NCI-H187 (cell line): ENCODE measurements at regions not wholly inside any gene's neighbourhood (a gene's known extent, or its start where the extent isn't known, plus 50 kb on each side); places are given as distances from the start of the nearest gene placed in this dataset.
A peak's percentile ranks its signal among the peaks of the same experiment; 100 is the strongest.
"Not testable (repeated sequence)": the region's sequence is repeated elsewhere in the genome, so short reads cannot be mapped to it uniquely, and the experiment has no call there.

Experiments
- DNase-seq, 2 experiments: peaks; one replicate each; lab custom pipeline; 2025; lab: John Stamatoyannopoulos, UW

DNA sequence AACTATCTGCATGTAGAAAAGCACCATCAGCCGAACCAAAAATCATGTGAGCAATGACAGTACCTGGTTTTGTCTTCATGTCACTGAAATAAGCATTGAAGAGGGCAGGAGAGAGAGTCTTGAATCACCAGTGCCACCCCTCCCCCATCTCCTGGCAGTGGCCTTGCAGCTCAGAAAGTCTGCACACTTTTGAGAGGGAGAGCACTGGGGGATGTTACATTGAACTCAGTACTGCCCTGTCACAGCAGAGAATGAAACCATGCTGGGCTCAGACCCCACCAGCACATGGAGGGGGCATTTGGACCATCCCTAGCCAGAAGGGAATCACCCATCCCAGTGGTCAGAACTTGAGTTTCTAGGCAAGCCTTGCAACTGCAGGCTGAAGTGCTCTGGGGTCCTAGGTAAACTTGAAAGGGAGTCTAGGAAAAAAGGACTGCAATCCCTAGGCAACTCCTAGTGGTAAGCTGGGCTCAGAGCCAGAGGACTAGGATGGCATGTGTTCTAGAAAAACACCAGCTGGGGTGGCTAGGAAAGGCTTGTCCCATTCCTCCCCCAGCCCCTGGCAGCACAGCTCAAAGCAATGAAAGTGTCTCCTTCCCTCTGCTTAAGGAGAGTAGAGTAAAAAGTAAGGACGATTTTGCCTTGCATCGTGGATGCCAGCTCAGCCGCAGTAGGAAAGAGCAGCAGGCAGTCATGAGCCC lies 259.9 kb upstream of the MYT1L start:
- no peak for DNase-seq

DNA sequence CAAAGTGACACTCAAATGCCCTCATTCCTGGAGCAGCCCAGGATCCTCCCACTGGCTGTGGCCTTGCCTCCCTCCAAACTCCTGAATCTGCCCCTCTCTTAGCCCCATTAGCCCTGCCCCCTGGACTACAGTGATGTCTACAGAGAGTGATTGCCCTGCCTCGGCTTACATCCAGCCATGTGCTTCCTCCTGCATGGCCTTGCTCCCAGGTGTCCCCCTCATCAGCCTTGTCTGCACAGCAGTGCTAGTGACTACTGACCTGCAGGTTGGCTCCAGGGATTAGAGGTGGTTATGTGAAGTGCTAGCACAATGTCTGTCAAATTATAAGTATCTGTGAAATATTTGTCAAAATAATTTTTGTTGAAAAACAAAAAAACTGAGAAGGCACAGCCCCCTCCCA lies 259.1 kb upstream of the MYT1L start:
- DNase-seq, result no peak

DNA sequence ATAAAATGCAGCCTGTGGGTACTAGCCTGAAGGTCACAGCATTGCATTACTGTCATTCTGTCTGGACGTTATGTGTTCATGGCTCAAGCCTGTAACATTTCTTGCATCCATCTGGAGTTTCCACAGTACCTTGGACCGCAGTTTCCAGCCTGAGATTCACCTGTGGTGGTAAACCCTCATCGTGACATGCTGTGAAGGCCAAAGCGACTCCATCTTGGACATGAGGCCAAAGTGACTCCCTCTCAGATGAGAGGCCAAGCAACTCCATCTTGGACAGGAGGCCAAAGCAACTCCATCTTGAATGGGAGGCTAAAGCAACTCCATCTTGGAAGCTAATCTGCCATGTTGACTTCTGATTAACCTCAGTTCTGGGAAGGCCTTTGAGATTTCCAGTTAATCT lies 257.7 kb upstream of the MYT1L start:
- no peak for DNase-seq

DNA sequence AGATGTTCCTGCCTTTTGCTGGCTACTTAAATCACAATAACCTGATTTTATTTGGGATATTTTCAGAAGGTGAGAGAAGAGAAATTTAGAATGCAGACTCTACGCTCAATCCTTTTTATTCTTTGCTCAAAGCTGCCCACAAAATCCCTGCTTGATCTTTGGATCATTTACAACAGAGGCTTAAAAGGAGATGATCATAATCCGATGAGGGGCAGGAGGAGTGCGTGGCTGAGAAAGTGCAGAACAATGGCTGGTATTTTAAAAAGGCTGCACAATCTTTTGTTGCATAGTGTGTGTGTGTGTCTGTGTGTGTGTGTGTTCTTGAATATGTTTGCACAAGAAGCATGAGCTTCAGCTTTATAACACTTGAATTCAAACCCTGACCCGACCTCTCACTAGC lies 256.3 kb upstream of the MYT1L start:
- DNase-seq, result no peak

DNA sequence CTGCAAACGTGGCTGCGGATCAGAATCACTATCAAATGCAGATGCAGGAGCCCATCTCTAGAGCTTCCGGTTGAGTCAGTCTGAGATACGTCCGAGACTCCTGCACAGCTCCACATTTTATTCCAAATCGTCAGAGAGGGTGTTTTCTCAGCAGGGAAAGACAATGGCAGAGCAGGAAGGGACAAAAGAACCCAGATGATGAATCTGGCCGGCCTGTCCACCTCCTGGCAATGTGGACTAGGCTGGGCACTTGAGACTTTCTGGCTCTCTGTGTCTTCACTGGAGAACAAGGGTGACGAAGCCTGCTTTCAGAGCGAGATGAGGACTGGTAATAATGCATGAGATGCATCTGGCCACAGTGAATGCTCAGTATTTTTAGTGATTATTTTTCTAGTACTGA lies 255.9 kb upstream of the MYT1L start:
- DNase-seq, result no peak

DNA sequence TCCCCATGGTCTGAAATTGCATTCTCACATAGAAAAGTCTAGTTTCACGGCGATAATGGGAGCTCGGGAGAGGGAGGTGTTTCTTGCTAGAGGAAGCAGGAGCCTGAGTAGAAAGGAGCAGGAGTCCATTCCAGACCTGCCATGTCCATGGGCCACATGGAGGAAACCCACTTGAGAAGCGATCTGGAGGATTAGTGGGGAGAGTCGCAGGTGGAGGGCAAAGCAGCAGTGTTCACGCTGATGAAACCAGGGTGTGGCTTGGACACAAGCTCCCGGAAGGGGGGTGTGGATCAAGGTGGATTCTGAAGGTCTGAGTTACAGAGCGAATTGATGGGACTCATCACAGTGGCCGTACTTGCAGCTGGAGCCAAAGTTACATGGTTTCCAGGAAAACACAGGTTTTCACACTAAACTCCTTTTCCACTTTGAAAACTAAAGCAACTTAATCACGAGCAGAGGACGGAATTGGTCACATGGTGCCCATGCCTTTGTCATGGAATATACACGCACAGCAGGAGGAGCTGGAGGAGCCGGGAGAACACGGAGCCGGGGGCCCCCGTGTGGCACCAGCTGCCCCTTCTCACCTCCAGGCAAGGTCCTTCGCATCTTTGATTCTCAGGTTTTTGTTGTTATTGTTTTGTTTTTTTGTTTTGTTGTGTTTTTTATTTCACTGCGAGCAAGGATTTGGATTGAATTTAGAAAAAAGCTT lies 255.1 kb upstream of the MYT1L start:
- no peak for DNase-seq

DNA sequence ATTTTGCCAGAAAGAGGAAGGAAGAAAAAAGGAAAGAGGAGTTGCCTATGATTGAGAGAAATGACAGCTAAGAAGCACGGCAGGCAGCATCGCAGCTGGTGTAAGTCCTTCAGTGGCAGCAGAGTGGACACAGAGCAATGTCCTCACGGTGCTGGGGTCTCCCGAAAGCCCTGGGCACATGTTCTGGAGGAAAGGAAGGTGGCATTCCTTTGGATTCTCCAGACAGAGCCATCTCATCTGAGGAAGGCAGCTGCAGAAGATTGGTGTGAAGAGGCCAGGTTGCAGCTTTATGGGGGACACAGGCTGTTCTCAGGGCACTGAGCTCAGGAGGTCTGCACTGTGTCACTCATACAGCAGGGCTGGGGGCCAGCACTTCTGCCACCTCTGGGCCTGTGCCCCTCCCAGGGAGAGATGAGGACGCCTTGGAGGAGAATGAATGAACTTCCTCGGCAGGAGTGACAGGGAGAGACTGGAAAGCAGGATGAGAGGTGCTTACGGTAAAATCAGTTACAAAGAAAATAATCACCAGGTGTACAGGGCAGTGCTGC lies 252.0 kb upstream of the MYT1L start:
- DNase-seq, result no peak

DNA sequence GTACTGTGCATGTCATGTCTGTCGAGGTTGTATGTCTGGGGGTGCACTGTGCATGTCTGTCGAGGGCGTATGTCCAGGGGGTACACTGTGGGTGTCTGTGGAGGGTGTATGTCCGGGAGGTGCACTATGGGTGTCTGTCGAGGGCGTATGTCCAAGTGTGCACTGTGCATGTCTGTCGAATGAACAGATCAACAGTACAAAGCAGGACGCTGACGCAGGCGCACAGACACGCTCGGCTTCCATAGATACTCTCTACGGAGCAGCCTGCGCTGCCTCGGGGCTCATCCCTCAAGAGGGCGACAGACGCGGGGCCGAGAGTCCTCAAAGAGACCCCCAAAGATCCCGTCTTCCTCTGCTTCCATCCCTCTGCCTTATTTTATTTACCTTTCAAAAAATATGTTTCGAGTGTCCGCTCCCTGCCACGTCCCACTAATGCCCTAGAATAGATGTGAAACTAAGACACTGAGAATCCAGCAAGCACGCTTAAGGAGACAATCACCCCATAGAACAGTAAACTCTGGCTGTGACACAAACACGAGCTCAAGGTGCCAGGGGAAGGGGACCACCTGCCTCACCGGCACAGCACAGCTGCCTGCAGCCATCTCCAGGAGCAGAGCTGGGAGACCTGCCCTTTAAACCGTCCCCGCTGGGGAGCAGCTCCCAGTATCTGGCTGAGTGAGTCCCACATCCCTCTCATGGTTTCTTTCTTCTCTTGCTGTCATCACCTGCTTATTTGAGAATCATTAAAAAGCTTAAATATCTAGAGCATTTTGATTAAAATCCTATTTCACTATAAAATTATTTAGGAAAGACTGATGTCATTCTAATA lies 250.5 kb upstream of the MYT1L start:
- no peak for DNase-seq

DNA sequence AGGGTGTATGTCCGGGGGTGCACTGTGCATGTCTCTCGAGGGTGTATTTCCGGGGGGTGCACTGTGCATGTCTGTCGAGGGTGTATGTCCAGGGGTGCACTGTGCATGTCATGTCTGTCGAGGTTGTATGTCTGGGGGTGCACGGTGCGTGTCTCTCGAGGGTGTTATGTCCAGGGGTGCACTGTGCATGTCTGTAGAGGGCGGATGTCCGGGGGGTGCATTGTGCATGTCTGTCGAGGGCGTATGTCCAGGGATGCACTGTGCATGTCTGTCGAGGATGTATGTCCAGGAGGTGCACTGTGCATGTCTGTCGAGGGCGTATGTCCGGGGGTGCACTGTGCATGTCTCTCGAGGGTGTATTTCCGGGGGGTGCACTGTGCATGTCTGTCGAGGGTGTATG lies 249.8 kb upstream of the MYT1L start:
- DNase-seq, result not testable (repeated sequence)

DNA sequence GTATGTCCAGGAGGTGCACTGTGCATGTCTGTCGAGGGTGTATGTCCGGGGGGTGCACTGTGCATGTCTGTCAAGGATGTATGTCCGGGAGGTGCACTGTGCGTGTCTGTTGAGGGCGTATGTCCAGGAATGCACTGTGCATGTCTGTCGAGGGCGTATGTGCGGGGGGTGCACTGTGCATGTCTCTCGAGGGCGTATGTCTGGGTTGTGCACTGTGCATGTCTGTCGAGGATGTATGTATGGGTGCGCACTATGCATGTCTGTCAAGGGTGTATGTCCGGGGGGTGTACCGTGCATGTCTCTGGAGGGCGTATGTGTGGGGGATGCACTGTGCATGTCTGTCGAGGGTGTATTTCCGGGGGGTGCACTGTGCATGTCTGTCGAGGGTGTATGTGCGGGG lies 249.3 kb upstream of the MYT1L start:
- DNase-seq, result no peak

DNA sequence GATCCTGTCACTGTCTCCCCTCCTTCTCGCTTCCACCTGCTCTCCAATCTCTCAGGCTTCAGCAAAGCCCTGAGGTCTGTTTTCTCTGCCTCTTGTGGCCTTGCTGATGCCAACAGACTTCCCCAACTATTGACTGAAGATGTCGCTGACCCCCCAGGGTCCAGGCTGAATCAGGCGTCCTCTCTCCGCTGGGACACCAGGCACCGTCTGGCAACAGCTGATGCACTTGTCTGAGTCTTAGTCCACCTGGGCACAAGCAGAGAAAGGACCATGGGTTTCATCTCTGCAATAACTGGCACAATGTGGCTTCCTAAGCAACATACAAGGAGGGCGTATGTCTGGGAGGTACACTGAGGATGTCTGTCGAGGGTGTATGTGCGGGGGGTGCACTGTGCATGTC lies 248.7 kb upstream of the MYT1L start:
- DNase-seq, result no peak

DNA sequence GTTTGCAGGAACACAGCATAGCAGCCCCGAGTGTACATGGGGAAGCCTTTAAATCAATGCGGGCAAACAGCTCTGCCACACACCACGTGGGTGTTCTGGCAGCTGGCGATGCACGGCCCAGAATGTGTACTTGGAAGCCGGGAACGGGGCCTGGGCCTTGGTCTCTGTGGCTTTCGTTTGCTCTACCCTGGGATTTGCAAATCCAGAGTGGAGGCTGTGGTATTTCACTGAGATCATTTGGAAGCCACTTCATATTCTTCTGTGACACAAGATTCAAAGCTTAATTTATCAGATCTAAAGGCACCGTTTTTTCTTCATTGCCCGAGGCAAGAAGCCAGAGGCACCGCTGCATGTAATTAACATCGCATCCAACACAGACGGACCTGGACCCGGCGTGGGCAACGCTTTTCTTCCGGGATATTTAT lies 246.3 kb upstream of the MYT1L start:
- DNase-seq, result peak in 1 of 2 experiments; percentile 27

DNA sequence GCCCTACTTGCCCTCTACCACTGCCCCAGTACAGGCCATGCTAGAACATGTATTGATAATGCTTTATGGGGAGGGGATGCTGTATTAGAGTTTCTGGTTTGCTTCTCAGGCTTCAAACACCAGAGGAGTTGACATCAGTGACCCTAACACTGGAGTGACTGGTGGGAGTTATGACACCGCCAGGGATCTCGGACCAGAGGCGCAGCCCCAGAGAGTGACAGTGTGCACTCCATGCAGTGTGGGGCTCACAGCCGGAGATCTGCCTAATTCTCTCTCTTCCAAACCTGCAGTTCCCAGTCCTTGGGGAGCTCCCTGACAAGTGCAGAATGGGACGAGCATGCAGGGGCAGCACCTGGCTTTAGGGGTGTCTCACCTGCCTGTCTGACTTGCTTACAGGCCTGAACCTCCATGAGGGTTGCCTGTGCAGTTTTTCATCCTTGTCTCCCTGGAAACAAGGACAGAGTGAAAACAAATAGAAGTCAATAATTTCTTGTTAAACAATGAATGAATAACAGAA lies 244.9 kb upstream of the MYT1L start:
- no peak for DNase-seq

DNA sequence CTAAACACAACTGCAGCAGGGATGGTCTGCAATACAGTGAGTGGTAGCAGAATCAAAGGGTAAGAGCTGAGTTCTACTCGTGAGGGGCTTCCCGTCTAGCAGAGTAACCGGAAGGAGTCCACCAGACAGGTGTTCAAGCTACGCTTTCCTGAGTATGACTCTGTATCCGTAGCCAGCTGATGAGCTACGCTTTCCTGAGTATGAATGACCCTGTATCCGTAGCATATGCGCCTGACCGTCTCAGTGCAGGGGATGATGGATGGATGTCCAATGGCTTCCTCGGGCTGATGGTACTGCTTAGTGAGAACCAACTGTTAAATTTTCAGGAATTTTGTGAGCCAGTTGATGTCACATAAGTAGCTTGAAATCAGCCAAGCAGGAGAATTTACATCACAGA lies 244.1 kb upstream of the MYT1L start:
- no peak for DNase-seq

DNA sequence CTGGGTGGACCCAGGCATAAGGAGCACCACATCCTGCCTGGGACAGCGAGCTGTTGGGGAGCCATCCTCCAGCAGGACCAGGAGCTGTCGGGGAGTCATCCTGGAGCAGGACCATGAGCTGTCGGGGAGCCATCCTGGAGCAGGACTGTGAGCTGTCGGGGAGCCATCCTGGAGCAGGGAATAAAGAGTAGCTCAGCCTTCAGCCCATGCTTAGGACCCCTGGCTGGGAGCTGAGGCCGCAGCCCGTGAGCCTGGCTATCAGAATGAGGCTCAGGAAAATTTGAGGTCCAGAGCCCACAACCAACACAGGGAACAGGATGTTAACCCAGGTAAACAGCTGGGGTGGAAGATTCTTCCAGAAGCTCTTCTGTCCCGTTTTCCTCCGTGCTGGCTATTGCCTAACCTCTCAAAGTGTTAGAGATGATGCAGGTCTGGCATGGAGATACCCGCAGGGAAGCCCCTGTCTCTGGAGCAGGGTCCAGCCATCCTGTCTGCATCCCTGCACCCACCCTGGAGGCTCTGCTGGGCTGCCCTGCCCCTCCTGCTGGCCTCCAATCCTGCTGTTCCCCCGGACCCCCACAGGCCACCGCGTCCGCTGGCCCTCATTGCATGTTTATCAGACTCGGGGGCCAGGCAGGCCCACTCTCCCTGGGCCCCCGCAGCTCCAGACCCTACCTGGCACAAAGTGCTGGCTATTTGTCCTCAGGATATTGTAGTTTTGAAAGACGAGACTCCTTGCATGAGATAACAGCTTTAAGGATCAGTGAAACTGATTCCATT lies 243.5 kb upstream of the MYT1L start:
- DNase-seq, result no peak

DNA sequence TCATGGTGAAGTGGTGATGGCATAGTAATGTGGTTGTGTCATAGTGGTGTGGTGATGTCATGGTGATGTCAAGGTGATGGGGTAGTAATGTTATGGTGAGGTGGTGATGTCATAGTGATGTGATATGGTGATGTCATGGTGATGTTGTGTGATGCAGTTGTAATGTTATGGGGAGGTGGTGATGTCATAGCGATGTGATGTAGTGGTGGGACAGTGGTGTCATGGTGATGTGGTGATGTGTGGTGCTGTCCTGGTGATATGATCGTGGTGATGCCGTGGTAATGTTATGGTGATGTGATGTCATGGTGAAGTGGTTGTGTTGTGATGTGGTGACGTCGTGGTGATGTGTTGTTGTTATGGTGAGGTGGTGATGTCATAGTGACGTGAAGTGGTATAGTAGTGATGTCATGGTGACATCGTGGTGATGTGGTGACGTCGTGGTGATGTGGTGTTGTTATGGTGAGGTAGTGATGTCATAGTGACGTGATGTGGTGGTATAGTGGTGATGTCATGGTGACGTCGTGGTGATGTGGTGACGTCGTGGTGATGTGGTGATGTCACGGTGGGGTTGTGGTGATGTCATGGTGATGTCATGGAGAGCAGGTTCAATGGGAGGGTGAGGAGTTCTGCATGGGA lies 242.7 kb upstream of the MYT1L start:
- DNase-seq, result no peak

DNA sequence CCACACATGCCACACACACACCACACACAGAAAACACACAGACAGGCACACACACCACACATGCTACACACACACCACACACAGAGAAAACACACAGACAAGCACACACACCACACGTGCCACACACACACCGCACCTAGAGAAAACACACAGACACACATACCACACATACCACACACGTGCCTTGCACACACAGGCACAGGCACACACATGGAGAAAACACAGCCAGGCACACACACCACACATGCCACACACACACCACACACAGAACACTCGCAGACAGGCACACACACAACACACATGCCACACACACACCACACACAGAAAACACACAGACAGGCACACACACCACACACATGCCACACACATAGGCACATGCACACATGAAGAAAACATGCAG lies 242.1 kb upstream of the MYT1L start:
- DNase-seq, result no peak

DNA sequence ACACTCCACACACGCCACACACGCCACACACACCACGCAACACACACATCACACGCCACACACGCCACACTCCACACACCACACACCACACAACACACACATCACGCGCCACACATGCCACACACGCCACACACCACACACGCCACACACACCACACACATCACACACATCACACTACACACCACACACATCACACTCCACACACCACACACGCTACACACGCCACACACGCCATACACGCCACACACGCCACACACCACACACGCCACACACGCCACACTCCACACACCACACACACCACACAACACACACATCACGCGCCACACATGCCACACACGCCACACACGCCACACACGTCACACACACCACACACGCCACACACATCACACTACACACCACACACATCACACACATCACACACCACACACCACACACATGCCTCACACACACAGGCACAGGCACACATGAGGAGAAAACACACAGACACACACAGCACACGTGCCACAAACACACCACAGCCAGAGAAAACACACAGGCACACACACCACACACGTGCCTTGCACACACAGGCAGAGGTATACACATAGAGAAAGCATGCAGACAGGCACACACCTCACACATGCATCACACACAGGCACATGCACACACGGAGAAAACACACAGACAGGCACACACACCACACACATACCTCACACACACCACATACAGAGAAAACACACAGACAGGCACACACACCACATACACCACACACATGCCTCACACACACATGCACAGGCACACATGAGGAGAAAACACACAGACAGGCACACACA lies 241.5 kb upstream of the MYT1L start:
- DNase-seq, result no peak

DNA sequence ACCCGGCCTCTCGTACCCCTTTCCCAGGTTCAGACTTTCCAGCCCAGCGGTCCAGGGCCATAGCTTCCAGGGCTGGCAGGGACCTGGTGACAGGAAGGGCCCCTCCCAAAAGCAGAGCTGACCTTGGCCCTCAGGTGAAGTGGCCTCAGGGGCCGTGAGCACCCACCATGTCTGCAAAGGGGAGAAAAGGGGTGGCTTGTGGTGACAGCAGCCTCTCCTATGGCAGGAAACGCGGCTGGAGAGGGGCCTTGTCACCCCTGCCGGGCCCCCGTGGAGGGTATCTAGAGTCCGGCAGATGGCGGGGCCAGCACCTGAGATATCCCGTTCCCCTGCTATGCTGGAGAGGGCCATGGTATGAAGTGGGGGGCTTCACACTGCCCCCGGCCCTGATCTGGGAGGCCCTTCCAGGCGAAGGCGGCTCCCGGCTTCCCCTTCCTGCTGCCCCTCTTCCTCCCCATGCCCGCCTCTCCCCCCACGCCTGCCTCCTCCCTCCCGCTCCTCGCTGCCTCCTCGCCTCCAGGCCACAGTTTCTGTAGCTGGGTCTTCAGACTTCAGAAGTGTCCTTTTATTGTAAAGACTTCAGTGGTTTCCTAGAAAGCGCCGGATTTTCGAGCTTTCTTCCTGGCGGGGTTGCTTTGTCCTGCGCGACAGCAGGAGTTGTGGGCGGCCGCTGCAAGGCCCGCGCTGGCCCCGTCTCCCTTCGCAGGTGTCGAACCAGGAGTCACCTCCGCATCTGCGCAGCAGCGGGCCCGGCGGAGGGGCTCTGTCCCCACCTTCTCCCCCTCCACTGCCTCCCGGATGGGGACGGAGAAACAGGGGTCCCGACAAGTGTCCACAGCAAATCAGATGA lies 240.5 kb upstream of the MYT1L start:
- DNase-seq, result no peak
